Type B pancreatic cell (in vitro differentiated cells): ENCODE measurements at regions not wholly inside any gene's neighbourhood (a gene's known extent, or its start where the extent isn't known, plus 50 kb on each side); places are given as distances from the start of the nearest gene placed in this dataset.

Experiments used
- DNase-seq: peaks from one replicate; pipeline ENCODE4 v3.0.0; 2021; ENCODE audit warnings: mixed read lengths; ENCODE audit not compliant: unreplicated experiment; ENCODE audit errors: extremely low spot score
- H3K27ac Mint-ChIP-seq: 2 replicates; pipeline ENCODE4 v1.8.0; 2021; ENCODE audit warnings: mild to moderate bottlenecking, mixed read lengths
- H3K27me3 Mint-ChIP-seq: 2 replicates; pipeline ENCODE4 v1.8.0; 2021; ENCODE audit warnings: mixed read lengths
- H3K36me3 Mint-ChIP-seq: 2 replicates; pipeline ENCODE4 v1.8.0; 2021; ENCODE audit warnings: mixed read lengths
- H3K4me1 Mint-ChIP-seq: one replicate; pipeline ENCODE4 v1.8.0; 2021; ENCODE audit warnings: mixed read lengths; ENCODE audit not compliant: unreplicated experiment
- H3K4me3 Mint-ChIP-seq: 2 replicates; pipeline ENCODE4 v1.8.0; 2021; ENCODE audit warnings: mild to moderate bottlenecking, mixed read lengths
- H3K9me3 Mint-ChIP-seq: 2 replicates; pipeline ENCODE4 v1.8.0; 2021; ENCODE audit warnings: mixed read lengths
- CTCF ChIP-seq: fragments of 200-600 bp; sonication (generic); conservative IDR thresholded peaks from 2 replicates; pipeline ENCODE4 v1.5.0; 2021; ENCODE audit warnings: antibody characterized with exemption, mild to moderate bottlenecking

- Mint-ChIP-seq H3K27me3 (peaks cover 3% of the 10 kb centered on the region), H3K4me1 (no peaks in the 10 kb centered on the region), H3K36me3 (no peaks in the 10 kb centered on the region), H3K9me3 (no peaks in the 10 kb centered on the region), H3K4me3 (no peak overlapping the region), H3K27ac (no peak overlapping the region)
- no peak for TF ChIP-seq CTCF
- DNase-seq = no peak
These were observed 100.7 kb upstream of the TRPC7 start for GRCh38 chr5:136466041-136466415.

GRCh38 chr5:136458481-136458880 is 93.1 kb upstream of the TRPC7 start:
- no peak for DNase-seq
- H3K27ac Mint-ChIP-seq = no peak overlapping the region

GRCh38 chr5:136457390-136458013 is 92.2 kb upstream of the TRPC7 start:
- H3K4me1 Mint-ChIP-seq = no peaks in the 10 kb centered on the region
- DNase-seq = no peak
- H3K9me3 Mint-ChIP-seq = no peaks in the 10 kb centered on the region
- no peaks in the 10 kb centered on the region for H3K27me3 Mint-ChIP-seq
- H3K36me3 Mint-ChIP-seq = no peaks in the 10 kb centered on the region
- no peak overlapping the region for H3K4me3 Mint-ChIP-seq
- TF ChIP-seq CTCF = no peak
- no peak overlapping the region for H3K27ac Mint-ChIP-seq

More at GRCh38 chr5:136458481-136458880, 93.1 kb upstream of the TRPC7 start:
- TF ChIP-seq CTCF = no peak
- Mint-ChIP-seq H3K4me1 (no peaks in the 10 kb centered on the region), H3K4me3 (no peak overlapping the region), H3K9me3 (no peaks in the 10 kb centered on the region), H3K27me3 (no peaks in the 10 kb centered on the region), H3K36me3 (no peaks in the 10 kb centered on the region)

- H3K27me3 Mint-ChIP-seq = no peaks in the 10 kb centered on the region
- no peak for DNase-seq
- no peak overlapping the region for H3K4me3 Mint-ChIP-seq
- H3K9me3 Mint-ChIP-seq = no peaks in the 10 kb centered on the region
- no peak overlapping the region for H3K27ac Mint-ChIP-seq
- H3K36me3 Mint-ChIP-seq = no peaks in the 10 kb centered on the region
- no peaks in the 10 kb centered on the region for H3K4me1 Mint-ChIP-seq
- no peak for TF ChIP-seq CTCF
These were observed 90.1 kb upstream of the TRPC7 start for GRCh38 chr5:136455409-136455808.

- Mint-ChIP-seq H3K4me3 (no peak overlapping the region), H3K4me1 (no peaks in the 10 kb centered on the region), H3K9me3 (no peaks in the 10 kb centered on the region), H3K27ac (no peak overlapping the region), H3K36me3 (no peaks in the 10 kb centered on the region), H3K27me3 (peaks cover 1% of the 10 kb centered on the region)
- no peak for TF ChIP-seq CTCF
- no peak for DNase-seq
These were observed 88.8 kb upstream of the TRPC7 start for GRCh38 chr5:136453986-136454758.
